ENCODE measurements at regions not wholly inside any gene's neighbourhood (a gene's known extent, or its start where the extent isn't known, plus 50 kb on each side); places are given as distances from the start of the nearest gene placed in this dataset.

DNA sequence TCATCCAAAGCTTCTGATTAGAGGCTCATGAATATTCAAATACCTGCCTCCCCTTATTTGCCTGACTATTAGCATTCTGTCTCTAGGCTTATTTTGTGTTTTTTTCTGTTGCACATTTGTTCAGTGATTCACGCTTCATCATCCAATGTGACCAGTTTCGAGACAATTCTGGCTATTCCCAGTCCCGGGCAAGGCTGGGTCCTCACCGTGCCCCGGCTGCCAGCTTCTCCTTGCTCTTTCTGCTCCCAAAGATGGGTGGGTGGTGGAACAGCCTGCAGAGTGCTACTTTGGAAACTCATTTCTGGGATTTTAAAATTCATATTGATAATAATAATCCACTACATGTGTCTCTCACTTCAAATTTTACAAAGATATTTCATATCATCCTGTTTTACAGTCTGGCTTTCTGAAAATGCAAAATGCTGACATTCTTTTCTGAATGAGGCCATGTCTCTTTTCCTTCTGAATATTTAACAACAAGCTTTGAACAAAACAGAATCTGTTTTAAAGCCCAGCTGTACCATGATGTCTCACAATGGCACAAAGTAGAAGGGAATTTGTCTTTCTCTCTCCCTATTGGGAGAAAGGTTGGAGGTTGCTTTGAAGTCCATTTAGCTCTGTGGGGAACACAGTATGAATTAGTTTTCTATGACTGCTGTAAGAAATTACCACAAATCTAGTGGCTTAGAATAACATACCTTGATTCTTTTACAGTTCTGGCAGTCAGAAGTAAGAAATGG is 116.9 kb upstream of the CDH13 start (continued):
- no peak for TF ChIP-seq CEBPZ (IDR thresholded peaks at IDR 0.05; ENCODE audit: borderline replicate concordance, low read depth, low read length)

- DNase-seq (ENCODE audit: extremely low read depth in 1 of 4, low spot score in 3 of 4), result no peak
- ATAC-seq, result no peak
- TF ChIP-seq ARID4B (CRISPR knock-in tag; IDR thresholded peaks at IDR 0.05), result no peak
- no peak for TF ChIP-seq CC2D1A (IDR thresholded peaks at IDR 0.05)
- no peak for TF ChIP-seq NFATC3 (IDR thresholded peaks at IDR 0.05)
- TF ChIP-seq KLF13 (tag; IDR thresholded peaks at IDR 0.05; ENCODE audit: borderline replicate concordance, low read depth), result no peak
- no peak for TF ChIP-seq UBTF (IDR thresholded peaks at IDR 0.05; ENCODE audit: borderline replicate concordance in 1 of 2, low read depth in 2 of 2, low read length in 2 of 2)
Measured at GRCh38 chr16:82506692-82507670, 119.8 kb upstream of the CDH13 start.

More at GRCh38 chr16:82506692-82507670, 119.8 kb upstream of the CDH13 start:
- in situ Hi-C loops (cut with MboI), result no loop called here
- H3K36me3 ChIP-seq (ENCODE audit: control insufficient read depth, insufficient read depth, low read length), result no peaks in the 10 kb centered on the region
- intact Hi-C loops (cut with micrococcal nuclease), result no loop called here
- no peak overlapping the region for H3K9ac ChIP-seq (ENCODE audit: insufficient read depth in 1 of 2, low read depth in 2 of 2, low read length in 2 of 2)
- CTCF ChIA-PET (ENCODE audit: low intra/inter-chr PET ratio), result no interaction called here
- H3K4me3 ChIP-seq, result no peak overlapping the region
- H3K27ac ChIP-seq (ENCODE audit: extremely low read depth, low read depth, low read length), result no peak overlapping the region
- H4K20me1 ChIP-seq (replicated peaks; ENCODE audit: control insufficient read depth, insufficient read depth, low read length), result no peaks in the 10 kb centered on the region
- no peaks in the 10 kb centered on the region for H3K9me1 ChIP-seq (ENCODE audit: control insufficient read depth, insufficient read depth, low read length)
- H3K79me2 ChIP-seq (ENCODE audit: control insufficient read depth, insufficient read depth, low read length), result no peaks in the 10 kb centered on the region
- H3K9me3 ChIP-seq (replicated peaks; ENCODE audit: control insufficient read depth, insufficient read depth, low read depth, low read length), result no peaks in the 10 kb centered on the region
- H3K4me2 ChIP-seq (ENCODE audit: insufficient read depth, low read length), result no peak overlapping the region
- no TSS peak for BruUV-seq (replicated peaks)
- 2% methylated on average over 19 of the region's 19 CpGs for WGBS (ENCODE audit: insufficient coverage, low coverage, missing lambda C conversion rate)
- no peak for FAIRE-seq
- no peak overlapping the region for H2AFZ ChIP-seq (ENCODE audit: low read depth, low read length)
- no peaks in the 10 kb centered on the region; a peak in 1 of 5 replicates for H3K27me3 ChIP-seq (ENCODE audit: control insufficient read depth in 2 of 2, insufficient read depth in 2 of 2, low read length in 2 of 2)
- POLR2A ChIA-PET, result interaction anchor here (0.5 kb wide), 1 partner anchor 546 kb away, joined by 3 read pairs; no protein-coding TSS in a partner anchor
- H3K4me1 ChIP-seq (replicated peaks in 1 of 2; ENCODE audit: control insufficient read depth in 2 of 2, insufficient read depth in 2 of 2, low read length in 2 of 2), result no peaks in the 10 kb centered on the region

Measured in K562 (cell line).